ENCODE measurements at regions not wholly inside any gene's neighbourhood (a gene's known extent, or its start where the extent isn't known, plus 50 kb on each side); places are given as distances from the start of the nearest gene placed in this dataset.

DNA sequence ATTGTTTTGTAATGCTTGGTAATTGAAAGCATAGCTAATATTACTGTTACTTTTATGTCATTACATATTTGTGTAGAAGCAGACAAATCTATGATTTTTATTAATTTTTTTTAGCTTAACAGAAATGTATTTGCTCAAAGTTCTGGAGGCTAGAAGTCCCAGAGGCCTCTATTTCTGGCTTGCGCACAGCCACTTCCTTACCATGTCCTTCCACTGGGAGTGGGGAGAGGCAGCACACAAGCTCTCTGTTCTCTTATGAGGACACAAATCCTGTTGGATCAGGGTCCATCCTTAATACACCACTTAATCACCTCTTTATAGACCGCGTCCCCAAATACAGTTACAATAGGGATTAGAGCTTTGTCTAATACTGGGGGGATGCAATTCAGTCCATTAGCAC, 1061.4 kb downstream of the OTOL1 start:
- BruUV-seq (replicated peaks) = no TSS peak
- no peak for ATAC-seq
- no peaks in the 10 kb centered on the region for H4K20me1 ChIP-seq (ENCODE audit: insufficient read depth)
- no peak for TF ChIP-seq RAD21 (IDR thresholded peaks at IDR 0.05; ENCODE audit: low read depth)
- TF ChIP-seq POLR2AphosphoS5 (IDR thresholded peaks at IDR 0.05; ENCODE audit: low read depth, low read length) = no peak
- TF ChIP-seq ZNF274 (IDR thresholded peaks at IDR 0.05; ENCODE audit: low read depth, low read length) = no peak
- no peak for TF ChIP-seq SIN3A (IDR thresholded peaks at IDR 0.05; ENCODE audit: low read depth)
- TF ChIP-seq ZFX (IDR thresholded peaks at IDR 0.05) = no peak
- TF ChIP-seq CEBPB (IDR thresholded peaks at IDR 0.05; ENCODE audit: low read depth) = no peak
- no peak for TF ChIP-seq FOSL1 (IDR thresholded peaks at IDR 0.05; ENCODE audit: low read depth)
- TF ChIP-seq EGR1 (IDR thresholded peaks at IDR 0.05; ENCODE audit: low read depth) = no peak
- no peak for TF ChIP-seq POLR2A (IDR thresholded peaks at IDR 0.05; ENCODE audit: borderline replicate concordance, extremely low read depth, insufficient read depth, insufficient read length)
- no peak for TF ChIP-seq ELF1 (IDR thresholded peaks at IDR 0.05; ENCODE audit: borderline replicate concordance, low read depth)
- no peak for TF ChIP-seq SRF (IDR thresholded peaks at IDR 0.05; ENCODE audit: low read depth)
- no peak for TF ChIP-seq EZH2phosphoT487 (IDR thresholded peaks at IDR 0.05; ENCODE audit: borderline replicate concordance)
- TF ChIP-seq, protein P1, sequence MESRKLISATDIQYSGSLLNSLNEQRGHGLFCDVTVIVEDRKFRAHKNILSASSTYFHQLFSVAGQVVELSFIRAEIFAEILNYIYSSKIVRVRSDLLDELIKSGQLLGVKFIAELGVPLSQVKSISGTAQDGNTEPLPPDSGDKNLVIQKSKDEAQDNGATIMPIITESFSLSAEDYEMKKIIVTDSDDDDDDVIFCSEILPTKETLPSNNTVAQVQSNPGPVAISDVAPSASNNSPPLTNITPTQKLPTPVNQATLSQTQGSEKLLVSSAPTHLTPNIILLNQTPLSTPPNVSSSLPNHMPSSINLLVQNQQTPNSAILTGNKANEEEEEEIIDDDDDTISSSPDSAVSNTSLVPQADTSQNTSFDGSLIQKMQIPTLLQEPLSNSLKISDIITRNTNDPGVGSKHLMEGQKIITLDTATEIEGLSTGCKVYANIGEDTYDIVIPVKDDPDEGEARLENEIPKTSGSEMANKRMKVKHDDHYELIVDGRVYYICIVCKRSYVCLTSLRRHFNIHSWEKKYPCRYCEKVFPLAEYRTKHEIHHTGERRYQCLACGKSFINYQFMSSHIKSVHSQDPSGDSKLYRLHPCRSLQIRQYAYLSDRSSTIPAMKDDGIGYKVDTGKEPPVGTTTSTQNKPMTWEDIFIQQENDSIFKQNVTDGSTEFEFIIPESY (IDR thresholded peaks at IDR 0.05; ENCODE audit: extremely low read depth, insufficient replicate concordance, low read length) = no peak
- no peak for TF ChIP-seq TCF7L2 (IDR thresholded peaks at IDR 0.05; ENCODE audit: borderline replicate concordance, extremely low read depth, insufficient read depth, insufficient read length)
- no peaks in the 10 kb centered on the region for H3K9me2 ChIP-seq (ENCODE audit: insufficient read depth)
- no peaks in the 10 kb centered on the region for H3K36me3 ChIP-seq (ENCODE audit: control insufficient read depth in 1 of 2, insufficient read depth in 2 of 2, low read length in 2 of 2)
- DNase-seq (ENCODE audit: low read depth, low spot score) = no peak
- H3K4me1 ChIP-seq (ENCODE audit: control insufficient read depth in 1 of 2, insufficient read depth in 2 of 2, low read length in 2 of 2) = no peaks in the 10 kb centered on the region
- no peak overlapping the region for H2AFZ ChIP-seq (ENCODE audit: low read depth, low read length, poor library complexity, severe bottlenecking)
- ChIA-PET POLR2A (no interaction called here), CTCF (no interaction called here), RAD21 (ENCODE audit: low non-redundant PET in 1 of 2, low total read pairs in 2 of 2, uncharacterized antibody in 2 of 2, unreplicated experiment in 2 of 2) (no interaction called here)
- H3K27me3 ChIP-seq (ENCODE audit: insufficient read depth, low read length) = no peaks in the 10 kb centered on the region
- H3K4me3 ChIP-seq (replicated peaks in 1 of 2; ENCODE audit: low read depth in 1 of 2, low read length in 2 of 2) = no peak overlapping the region
- no peaks in the 10 kb centered on the region for H3K9me3 ChIP-seq (ENCODE audit: control insufficient read depth in 1 of 2, insufficient read depth in 1 of 2, low read depth in 1 of 2, low read length in 2 of 2)
- intact Hi-C loops (cut with micrococcal nuclease) = no loop called here
- H3K79me2 ChIP-seq (ENCODE audit: insufficient read depth, low read length) = no peaks in the 10 kb centered on the region
- no peak overlapping the region for H3K27ac ChIP-seq (ENCODE audit: low read depth, low read length)
- no peak overlapping the region for H3K4me2 ChIP-seq (ENCODE audit: low read length)
- H3K9ac ChIP-seq (ENCODE audit: low read length) = no peak overlapping the region

Measured in HCT116 (cell line).